AG04450 (cell line): ENCODE measurements at regions not wholly inside any gene's neighbourhood (a gene's known extent, or its start where the extent isn't known, plus 50 kb on each side); places are given as distances from the start of the nearest gene placed in this dataset.

Experiments
- CTCF ChIA-PET: fragments of 300-600, 350-600 bp; formaldehyde crosslinking; extraction: SDS; loops from one replicate; lab custom pipeline; 2022; ENCODE audit warnings: antibody characterized with exemption, inconsistent platforms; lab: Charles Lee
- POLR2A ChIA-PET: fragments of 350-600 bp; formaldehyde crosslinking; extraction: SDS; loops from one replicate; lab custom pipeline; 2021; ENCODE audit warnings: antibody characterized with exemption, inconsistent platforms; lab: Yijun Ruan, JAX
- DNase-seq: peaks from one replicate; pipeline ENCODE4 v3.0.0-alpha.2; 2011; ENCODE audit warnings: low read depth, low spot score
- H3K27ac ChIP-seq: one replicate; pipeline ENCODE4 v1.5.1; 2012; ENCODE audit warnings: low read depth, low read length, control low read depth
- H3K27me3 ChIP-seq: one replicate; pipeline ENCODE4 v1.6.0; 2012; ENCODE audit warnings: low read length; ENCODE audit not compliant: control insufficient read depth, insufficient read depth
- H3K4me3 ChIP-seq: 2 replicates; pipeline ENCODE4 v1.5.1; 2011; ENCODE audit warnings: mild to moderate bottlenecking, low read depth, low read length, control low read depth
- H3K9me3 ChIP-seq: 2 replicates; pipeline ENCODE4 v1.5.1; 2012; ENCODE audit warnings: low read length; ENCODE audit not compliant: control insufficient read depth, insufficient read depth
- TF ChIP-seq, protein P1 (sequence below): IDR thresholded peaks from 2 replicates; pipeline ENCODE4 v1.5.1; 2011; ENCODE audit warnings: low read depth, low read length, control low read depth, inconsistent platforms

DNA sequence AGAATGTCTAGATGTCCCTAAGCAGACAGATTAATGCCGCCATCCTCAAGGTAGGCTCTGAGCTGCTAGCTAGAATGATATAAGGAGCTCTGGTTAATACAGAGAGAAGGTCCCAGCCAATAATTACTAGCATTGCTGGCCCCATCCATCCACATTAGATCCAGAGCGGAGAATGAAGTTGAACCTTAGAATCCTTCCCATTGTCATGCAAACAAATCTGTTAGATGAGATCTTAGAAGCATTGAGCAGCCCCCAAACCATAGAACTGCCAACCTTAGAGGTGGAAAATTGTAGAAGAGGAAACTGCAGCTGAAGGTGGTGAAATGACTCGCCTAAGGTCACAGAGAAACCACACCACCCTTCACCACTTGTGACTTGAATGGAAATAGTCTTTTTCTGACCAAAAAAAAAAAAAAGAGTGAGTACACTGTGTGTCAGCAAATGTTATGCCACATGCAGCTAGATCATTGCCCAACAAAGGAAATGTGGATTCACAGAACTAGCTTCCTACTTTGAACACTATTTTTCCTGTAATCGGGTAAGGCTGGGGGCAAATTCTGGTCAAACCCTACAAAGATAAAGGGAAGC lies 162.1 kb downstream of the SMIM20 start:
- TF ChIP-seq, protein P1, sequence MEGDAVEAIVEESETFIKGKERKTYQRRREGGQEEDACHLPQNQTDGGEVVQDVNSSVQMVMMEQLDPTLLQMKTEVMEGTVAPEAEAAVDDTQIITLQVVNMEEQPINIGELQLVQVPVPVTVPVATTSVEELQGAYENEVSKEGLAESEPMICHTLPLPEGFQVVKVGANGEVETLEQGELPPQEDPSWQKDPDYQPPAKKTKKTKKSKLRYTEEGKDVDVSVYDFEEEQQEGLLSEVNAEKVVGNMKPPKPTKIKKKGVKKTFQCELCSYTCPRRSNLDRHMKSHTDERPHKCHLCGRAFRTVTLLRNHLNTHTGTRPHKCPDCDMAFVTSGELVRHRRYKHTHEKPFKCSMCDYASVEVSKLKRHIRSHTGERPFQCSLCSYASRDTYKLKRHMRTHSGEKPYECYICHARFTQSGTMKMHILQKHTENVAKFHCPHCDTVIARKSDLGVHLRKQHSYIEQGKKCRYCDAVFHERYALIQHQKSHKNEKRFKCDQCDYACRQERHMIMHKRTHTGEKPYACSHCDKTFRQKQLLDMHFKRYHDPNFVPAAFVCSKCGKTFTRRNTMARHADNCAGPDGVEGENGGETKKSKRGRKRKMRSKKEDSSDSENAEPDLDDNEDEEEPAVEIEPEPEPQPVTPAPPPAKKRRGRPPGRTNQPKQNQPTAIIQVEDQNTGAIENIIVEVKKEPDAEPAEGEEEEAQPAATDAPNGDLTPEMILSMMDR, result no peak
- Histone ChIP-seq H3K27me3 (no peaks in the 10 kb centered on the region), H3K4me3 (no peak overlapping the region), H3K27ac (no peak overlapping the region), H3K9me3 (no peaks in the 10 kb centered on the region; the same call in none of the 2 replicates)
- no peak for DNase-seq
- CTCF ChIA-PET, result interaction anchor here (0.7 to 1.5 kb wide), 3 partner anchors 97 to 254 kb away, joined by 3 to 4 read pairs (median 4); no protein-coding TSS in a partner anchor
- POLR2A ChIA-PET, result no interaction called here

DNA sequence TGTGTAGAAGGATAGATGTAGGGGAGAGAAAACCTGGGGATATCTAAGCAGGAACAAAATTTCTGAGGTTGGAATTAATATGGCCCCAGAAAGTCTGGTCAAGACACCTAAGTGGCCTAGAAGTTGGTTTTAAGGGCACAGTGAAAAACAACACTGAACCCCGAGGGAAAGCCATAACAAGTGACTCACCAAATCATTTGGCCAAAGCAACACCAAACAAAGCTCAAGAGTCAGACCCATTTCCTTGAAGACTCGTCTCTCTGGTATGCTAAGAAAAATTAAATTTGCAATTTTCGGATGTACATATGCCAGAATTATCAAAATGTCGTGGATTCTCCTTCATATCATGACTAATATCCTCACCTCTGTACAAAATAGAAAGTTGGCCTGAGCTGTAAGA lies 162.9 kb downstream of the SMIM20 start:
- POLR2A ChIA-PET, result no interaction called here
- CTCF ChIA-PET, result interaction anchor here (0.7 to 1.5 kb wide), 3 partner anchors 96 to 253 kb away, joined by 3 to 4 read pairs (median 4); no protein-coding TSS in a partner anchor
- DNase-seq, result no peak
- Histone ChIP-seq H3K9me3 (no peaks in the 10 kb centered on the region; the same call in none of the 2 replicates), H3K27me3 (no peaks in the 10 kb centered on the region), H3K4me3 (no peak overlapping the region), H3K27ac (no peak overlapping the region)
- TF ChIP-seq, protein P1, result no peak

DNA sequence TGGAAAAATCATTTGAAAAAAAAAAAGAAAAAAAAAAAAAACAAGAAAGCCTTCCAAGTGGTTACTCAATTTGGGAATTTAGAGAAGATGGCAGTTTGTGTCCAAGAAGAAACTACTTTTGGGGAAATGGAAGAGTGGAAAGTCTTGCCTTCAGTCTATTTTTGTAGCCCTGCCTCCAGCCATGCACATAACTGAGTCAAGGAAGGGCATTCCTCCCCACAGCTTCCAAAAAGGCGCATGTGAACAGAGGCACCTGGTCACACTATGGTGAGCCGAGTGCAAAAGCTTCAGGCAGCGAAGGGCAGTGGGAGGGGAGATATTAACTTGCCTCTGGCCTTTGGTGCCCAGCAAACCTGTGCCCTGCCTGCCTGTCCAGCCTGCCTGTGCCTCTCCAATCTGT lies 163.7 kb downstream of the SMIM20 start:
- CTCF ChIA-PET, result interaction anchor here (1.0 kb wide), 1 partner anchor 332 kb away, joined by 3 read pairs; no protein-coding TSS in a partner anchor

DNA sequence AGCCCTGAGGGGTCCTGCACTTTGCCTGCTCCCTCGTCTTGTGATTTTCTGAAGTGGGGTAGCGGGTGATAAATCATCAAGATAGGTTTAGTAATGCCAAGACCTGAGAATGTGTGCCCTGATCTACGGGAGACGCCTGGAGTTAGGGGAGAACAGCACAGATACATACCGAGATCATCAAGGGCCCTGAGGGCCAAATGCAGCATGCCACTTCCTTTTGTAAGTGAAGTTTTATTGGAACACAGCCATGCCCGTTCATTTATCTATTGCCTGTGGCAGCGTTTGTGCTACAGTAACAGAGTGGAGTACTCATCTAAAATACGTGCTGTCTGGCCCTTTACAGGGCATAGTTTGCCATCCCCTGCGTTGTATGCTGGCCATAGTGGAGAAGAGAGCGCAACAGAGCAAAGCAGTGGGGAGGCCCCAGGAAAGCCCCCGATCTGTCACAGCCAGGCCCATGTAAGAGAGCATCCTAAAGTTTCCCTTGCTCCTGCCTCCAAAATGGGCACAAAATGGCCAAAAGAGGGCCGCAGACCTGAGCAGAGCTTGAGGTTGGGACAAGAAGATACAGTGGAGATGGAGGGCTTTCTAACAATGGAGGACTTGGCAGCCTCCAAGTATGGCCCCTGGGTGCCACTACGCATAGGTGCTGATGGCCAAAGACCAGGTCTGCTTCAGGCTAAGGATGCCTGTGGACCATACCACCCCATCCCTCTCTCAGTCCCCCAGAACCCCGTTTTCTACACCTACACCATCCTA lies 167.0 kb downstream of the SMIM20 start:
- no peak for DNase-seq
- H3K4me3 ChIP-seq, result no peak overlapping the region
- POLR2A ChIA-PET, result no interaction called here
- H3K9me3 ChIP-seq, result no peaks in the 10 kb centered on the region; the same call in none of the 2 replicates
- H3K27me3 ChIP-seq, result no peaks in the 10 kb centered on the region
- TF ChIP-seq, protein P1, result no peak
- no peak overlapping the region for H3K27ac ChIP-seq
- CTCF ChIA-PET, result no interaction called here

More for the DNA sequence above, 163.7 kb downstream of the SMIM20 start:
- TF ChIP-seq, protein P1, result no peak
- no peak for DNase-seq
- no peak overlapping the region for H3K27ac ChIP-seq
- no peak overlapping the region for H3K4me3 ChIP-seq
- H3K9me3 ChIP-seq, result no peaks in the 10 kb centered on the region; the same call in none of the 2 replicates
- no peaks in the 10 kb centered on the region for H3K27me3 ChIP-seq
- POLR2A ChIA-PET, result no interaction called here
